Neutrophil (primary cell): ENCODE measurements at regions not wholly inside any gene's neighbourhood (a gene's known extent, or its start where the extent isn't known, plus 50 kb on each side); places are given as distances from the start of the nearest gene placed in this dataset.
"Not testable (repeated sequence)": the region's sequence is repeated elsewhere in the genome, so short reads cannot be mapped to it uniquely, and the experiment has no call there.

ENCODE experiments used
- H3K27ac ChIP-seq: fragments of 200-600 bp; sonication (generic); 2 replicates; pipeline ENCODE4 v1.5.1; 2016; ENCODE audit warnings: mild to moderate bottlenecking, moderate library complexity
- H3K27me3 ChIP-seq: fragments of 200-600 bp; sonication (generic); 2 replicates; pipeline ENCODE4 v1.6.0; 2016; ENCODE audit warnings: mild to moderate bottlenecking
- H3K36me3 ChIP-seq: fragments of 200-600 bp; sonication (generic); 2 replicates; pipeline ENCODE4 v1.5.1; 2017
- H3K4me1 ChIP-seq, 2 experiments: fragments of 200-600 bp in 1 of 2; sonication (generic) in 1 of 2; 1 replicate in 1 of 2; 2 replicates in 1 of 2; pipeline versions ENCODE4 v1.5.1 to v1.6.1; 2013 to 2016; ENCODE audit warnings: low read depth in 1 of 2, low read length in 1 of 2, mild to moderate bottlenecking in 1 of 2, moderate library complexity in 1 of 2; ENCODE audit not compliant: control insufficient read depth in 1 of 2, insufficient read depth in 1 of 2
- H3K4me3 ChIP-seq, 2 experiments: fragments of 200-600 bp in 1 of 2; sonication (generic) in 1 of 2; 1 replicate in 1 of 2; 2 replicates in 1 of 2; pipeline ENCODE4 v1.5.1; 2013 to 2016; ENCODE audit warnings: low read depth in 1 of 2, low read length in 1 of 2, mild to moderate bottlenecking in 1 of 2, moderate library complexity in 1 of 2
- H3K9me3 ChIP-seq: fragments of 200-600 bp; sonication (generic); 2 replicates; pipeline ENCODE4 v1.5.1; 2016
- TF ChIP-seq, protein P1 (sequence below): fragments of 200-600 bp; sonication (generic); IDR thresholded peaks from 2 replicates; pipeline ENCODE4 v1.5.1; 2016; ENCODE audit warnings: antibody characterized with exemption

GRCh38 chr6:140193269-140193668 is 818.8 kb upstream of the CITED2 start:
- TF ChIP-seq, protein P1, sequence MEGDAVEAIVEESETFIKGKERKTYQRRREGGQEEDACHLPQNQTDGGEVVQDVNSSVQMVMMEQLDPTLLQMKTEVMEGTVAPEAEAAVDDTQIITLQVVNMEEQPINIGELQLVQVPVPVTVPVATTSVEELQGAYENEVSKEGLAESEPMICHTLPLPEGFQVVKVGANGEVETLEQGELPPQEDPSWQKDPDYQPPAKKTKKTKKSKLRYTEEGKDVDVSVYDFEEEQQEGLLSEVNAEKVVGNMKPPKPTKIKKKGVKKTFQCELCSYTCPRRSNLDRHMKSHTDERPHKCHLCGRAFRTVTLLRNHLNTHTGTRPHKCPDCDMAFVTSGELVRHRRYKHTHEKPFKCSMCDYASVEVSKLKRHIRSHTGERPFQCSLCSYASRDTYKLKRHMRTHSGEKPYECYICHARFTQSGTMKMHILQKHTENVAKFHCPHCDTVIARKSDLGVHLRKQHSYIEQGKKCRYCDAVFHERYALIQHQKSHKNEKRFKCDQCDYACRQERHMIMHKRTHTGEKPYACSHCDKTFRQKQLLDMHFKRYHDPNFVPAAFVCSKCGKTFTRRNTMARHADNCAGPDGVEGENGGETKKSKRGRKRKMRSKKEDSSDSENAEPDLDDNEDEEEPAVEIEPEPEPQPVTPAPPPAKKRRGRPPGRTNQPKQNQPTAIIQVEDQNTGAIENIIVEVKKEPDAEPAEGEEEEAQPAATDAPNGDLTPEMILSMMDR, result no peak
- H3K4me1 ChIP-seq, result no peaks in the 10 kb centered on the region
- H3K36me3 ChIP-seq, result no peaks in the 10 kb centered on the region
- H3K9me3 ChIP-seq, result no peaks in the 10 kb centered on the region
- H3K27me3 ChIP-seq, result no peaks in the 10 kb centered on the region
- H3K4me3 ChIP-seq, result no peak overlapping the region
- no peak overlapping the region for H3K27ac ChIP-seq

DNA sequence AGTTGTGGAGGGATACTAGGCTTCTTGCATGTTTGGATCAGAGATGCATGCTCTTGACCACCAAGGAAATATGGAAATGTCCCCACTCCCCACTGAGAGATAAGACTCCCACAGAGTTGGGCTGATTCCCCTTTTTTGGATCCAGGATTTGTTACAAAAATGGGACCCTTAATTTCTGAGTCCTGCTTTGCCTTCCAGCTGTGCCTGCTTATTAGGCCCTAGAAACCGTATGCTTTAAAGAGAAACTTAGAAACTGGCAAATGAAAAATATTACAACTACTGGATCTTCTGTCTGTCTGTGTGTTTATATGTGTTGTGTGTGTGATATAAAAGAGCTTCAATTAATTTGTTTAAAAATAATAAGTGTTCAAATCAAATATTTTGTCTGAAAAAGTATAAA is 817.6 kb upstream of the CITED2 start:
- TF ChIP-seq, protein P1, result no peak
- Histone ChIP-seq H3K27me3 (no peaks in the 10 kb centered on the region), H3K9me3 (no peaks in the 10 kb centered on the region)

DNA sequence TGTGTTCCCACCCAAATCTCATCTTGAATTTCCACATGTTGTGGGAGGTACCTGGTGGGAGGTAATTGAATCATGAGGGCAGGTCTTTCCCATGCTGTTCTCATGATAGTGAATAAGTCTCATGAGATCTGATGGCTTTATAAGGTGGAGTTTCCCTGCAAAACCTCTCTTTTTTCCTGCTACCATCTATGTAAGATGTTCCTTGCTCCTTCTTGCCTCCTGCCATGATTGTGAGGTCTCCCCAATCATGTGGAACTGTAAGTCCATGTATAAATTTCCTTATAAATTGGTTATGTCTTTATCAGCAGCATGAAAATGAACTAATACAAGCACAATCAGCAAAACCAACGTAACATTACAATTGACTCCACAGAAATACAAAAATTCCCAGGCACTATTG is 814.8 kb upstream of the CITED2 start:
- not testable (repeated sequence) for H3K4me3 ChIP-seq, H3K27ac ChIP-seq, H3K4me1 ChIP-seq

More for the DNA sequence above, 817.6 kb upstream of the CITED2 start:
- Histone ChIP-seq H3K27ac (no peak overlapping the region), H3K4me1 (no peaks in the 10 kb centered on the region), H3K36me3 (no peaks in the 10 kb centered on the region), H3K4me3 (no peak overlapping the region)

GRCh38 chr6:140185991-140186390 is 811.5 kb upstream of the CITED2 start:
- Histone ChIP-seq H3K9me3 (no peaks in the 10 kb centered on the region), H3K4me1 (no peaks in the 10 kb centered on the region), H3K36me3 (no peaks in the 10 kb centered on the region)

More for the DNA sequence above, 814.8 kb upstream of the CITED2 start:
- not testable (repeated sequence) for H3K27me3 ChIP-seq, H3K36me3 ChIP-seq, H3K9me3 ChIP-seq

DNA sequence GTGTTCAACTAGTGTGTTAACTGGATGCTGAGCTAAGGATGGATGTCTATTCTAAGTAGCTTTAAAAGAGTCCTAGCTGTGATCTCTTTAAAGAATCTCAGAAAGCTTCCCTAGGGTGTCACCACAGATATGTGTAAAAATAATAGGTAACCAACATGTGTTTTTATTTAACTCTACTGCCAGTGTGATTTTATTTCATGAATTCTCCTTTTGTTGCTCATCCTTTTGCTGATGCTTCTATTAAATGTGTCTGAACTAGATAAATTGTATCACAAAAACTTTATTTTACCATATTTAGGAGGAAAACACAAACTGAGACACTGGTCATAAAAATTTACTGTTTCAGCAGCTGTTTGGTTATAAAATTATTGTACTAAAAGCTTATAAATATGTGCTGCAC is 809.4 kb upstream of the CITED2 start:
- Histone ChIP-seq H3K27me3 (no peaks in the 10 kb centered on the region), H3K4me3 (no peak overlapping the region), H3K36me3 (no peaks in the 10 kb centered on the region), H3K4me1 (no peaks in the 10 kb centered on the region), H3K9me3 (no peaks in the 10 kb centered on the region), H3K27ac (no peak overlapping the region)
- TF ChIP-seq, protein P1, result no peak

More at GRCh38 chr6:140185991-140186390, 811.5 kb upstream of the CITED2 start:
- no peak overlapping the region for H3K27ac ChIP-seq
- H3K4me3 ChIP-seq, result no peak overlapping the region
- no peaks in the 10 kb centered on the region for H3K27me3 ChIP-seq
- TF ChIP-seq, protein P1, result no peak

DNA sequence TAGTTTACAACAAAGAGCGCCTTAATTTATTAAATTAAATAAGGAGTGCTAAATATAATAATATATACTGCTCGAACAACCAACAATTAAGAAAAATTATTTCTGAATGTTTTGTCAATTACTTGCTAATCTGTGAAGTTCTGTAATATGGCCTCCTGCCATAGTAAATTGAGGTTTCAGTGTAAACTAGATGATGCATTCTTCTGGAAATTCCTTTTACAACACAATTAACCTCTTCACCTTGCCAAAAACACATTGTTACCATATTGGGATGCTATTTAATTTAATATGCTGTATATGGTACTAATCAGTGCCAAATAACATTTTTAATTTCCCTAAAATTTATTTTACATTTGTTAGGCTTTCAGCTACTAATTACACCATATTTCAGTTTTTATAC is 808.4 kb upstream of the CITED2 start:
- Histone ChIP-seq H3K4me3 (no peak overlapping the region), H3K27me3 (no peaks in the 10 kb centered on the region), H3K27ac (no peak overlapping the region), H3K4me1 (no peaks in the 10 kb centered on the region), H3K9me3 (no peaks in the 10 kb centered on the region), H3K36me3 (no peaks in the 10 kb centered on the region)
- TF ChIP-seq, protein P1, result no peak
